ENCODE measurements at regions not wholly inside any gene's neighbourhood (a gene's known extent, or its start where the extent isn't known, plus 50 kb on each side); places are given as distances from the start of the nearest gene placed in this dataset.
A peak's percentile ranks its signal among the peaks of the same experiment; 100 is the strongest.

- no peaks in the 10 kb centered on the region for H3K27me3 ChIP-seq
- H3K4me3 ChIP-seq, result no peak overlapping the region
Observed at GRCh38 chr4:38205261-38205660, 245.1 kb downstream of the PTTG2 start.

GRCh38 chr4:38207110-38207457 is 246.9 kb downstream of the PTTG2 start:
- Histone ChIP-seq H3K4me1 (no peaks in the 10 kb centered on the region), H3K9me3 (no peaks in the 10 kb centered on the region), H3K36me3 (no peaks in the 10 kb centered on the region), H3K27me3 (no peaks in the 10 kb centered on the region), H3K27ac (no peak overlapping the region), H3K4me3 (no peak overlapping the region)
- intact Hi-C loops (cut with DNase I; ENCODE audit: low total_unique reads), result no loop called here
- DNase-seq (ENCODE audit: low spot score in 2 of 2), result no peak
- TF ChIP-seq, protein P1, sequence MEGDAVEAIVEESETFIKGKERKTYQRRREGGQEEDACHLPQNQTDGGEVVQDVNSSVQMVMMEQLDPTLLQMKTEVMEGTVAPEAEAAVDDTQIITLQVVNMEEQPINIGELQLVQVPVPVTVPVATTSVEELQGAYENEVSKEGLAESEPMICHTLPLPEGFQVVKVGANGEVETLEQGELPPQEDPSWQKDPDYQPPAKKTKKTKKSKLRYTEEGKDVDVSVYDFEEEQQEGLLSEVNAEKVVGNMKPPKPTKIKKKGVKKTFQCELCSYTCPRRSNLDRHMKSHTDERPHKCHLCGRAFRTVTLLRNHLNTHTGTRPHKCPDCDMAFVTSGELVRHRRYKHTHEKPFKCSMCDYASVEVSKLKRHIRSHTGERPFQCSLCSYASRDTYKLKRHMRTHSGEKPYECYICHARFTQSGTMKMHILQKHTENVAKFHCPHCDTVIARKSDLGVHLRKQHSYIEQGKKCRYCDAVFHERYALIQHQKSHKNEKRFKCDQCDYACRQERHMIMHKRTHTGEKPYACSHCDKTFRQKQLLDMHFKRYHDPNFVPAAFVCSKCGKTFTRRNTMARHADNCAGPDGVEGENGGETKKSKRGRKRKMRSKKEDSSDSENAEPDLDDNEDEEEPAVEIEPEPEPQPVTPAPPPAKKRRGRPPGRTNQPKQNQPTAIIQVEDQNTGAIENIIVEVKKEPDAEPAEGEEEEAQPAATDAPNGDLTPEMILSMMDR (IDR thresholded peaks at IDR 0.05), result no peak

More at GRCh38 chr4:38205261-38205660, 245.1 kb downstream of the PTTG2 start:
- H3K36me3 ChIP-seq, result no peaks in the 10 kb centered on the region
- no peak overlapping the region for H3K27ac ChIP-seq
- no peaks in the 10 kb centered on the region for H3K9me3 ChIP-seq
- intact Hi-C loops (cut with DNase I; ENCODE audit: low total_unique reads), result no loop called here
- TF ChIP-seq POLR2AphosphoS5 (IDR thresholded peaks at IDR 0.05) (no peak), POLR2A (IDR thresholded peaks at IDR 0.05) (no peak)
- TF ChIP-seq, protein P1 (IDR thresholded peaks at IDR 0.05), result no peak
- DNase-seq (ENCODE audit: low spot score in 2 of 2), result no peak
- H3K4me1 ChIP-seq, result no peaks in the 10 kb centered on the region

GRCh38 chr4:38209654-38210053 is 249.5 kb downstream of the PTTG2 start:
- Histone ChIP-seq H3K36me3 (no peaks in the 10 kb centered on the region), H3K27ac (no peak overlapping the region), H3K4me3 (no peak overlapping the region), H3K27me3 (no peaks in the 10 kb centered on the region), H3K9me3 (no peaks in the 10 kb centered on the region), H3K4me1 (no peaks in the 10 kb centered on the region)
- intact Hi-C loops (cut with DNase I; ENCODE audit: low total_unique reads), result no loop called here
- TF ChIP-seq POLR2AphosphoS5 (IDR thresholded peaks at IDR 0.05) (no peak), POLR2A (IDR thresholded peaks at IDR 0.05) (no peak)
- TF ChIP-seq, protein P1 (IDR thresholded peaks at IDR 0.05), result no peak
- DNase-seq (ENCODE audit: low spot score in 2 of 2), result no peak

GRCh38 chr4:38210396-38211114 is 250.4 kb downstream of the PTTG2 start:
- no peaks in the 10 kb centered on the region for H3K27me3 ChIP-seq
- H3K4me1 ChIP-seq, result no peaks in the 10 kb centered on the region
- H3K4me3 ChIP-seq, result no peak overlapping the region
- no peaks in the 10 kb centered on the region for H3K9me3 ChIP-seq
- no peak for DNase-seq (ENCODE audit: low spot score in 2 of 2)
- TF ChIP-seq POLR2A (IDR thresholded peaks at IDR 0.05) (no peak), POLR2AphosphoS5 (IDR thresholded peaks at IDR 0.05) (no peak)
- TF ChIP-seq, protein P1 (IDR thresholded peaks at IDR 0.05), result no peak
- no peaks in the 10 kb centered on the region for H3K36me3 ChIP-seq
- peak overlapping the region in 1 of 2 donors; percentile 49 for H3K27ac ChIP-seq
- intact Hi-C loops (cut with DNase I; ENCODE audit: low total_unique reads), result no loop called here

DNA sequence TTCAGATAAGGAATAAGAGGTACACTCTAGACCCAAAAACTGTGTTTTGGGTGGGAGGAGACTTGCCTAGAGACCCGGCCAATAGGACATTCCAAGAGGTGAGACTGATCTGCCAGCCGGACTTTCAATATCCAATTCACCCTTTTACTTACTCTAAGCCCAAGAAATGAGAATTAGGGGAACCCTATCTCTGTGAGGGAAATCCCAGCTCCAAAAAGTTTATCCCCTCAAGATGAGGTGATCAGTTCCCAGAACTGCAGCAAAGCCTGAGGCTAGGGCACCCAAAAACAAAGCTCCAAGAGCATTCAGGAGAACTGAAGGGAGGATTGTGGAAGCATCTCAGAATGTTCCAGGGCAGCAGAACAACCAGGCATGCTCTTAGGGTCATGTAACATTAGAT is 251.7 kb downstream of the PTTG2 start:
- Histone ChIP-seq H3K36me3 (no peaks in the 10 kb centered on the region), H3K9me3 (no peaks in the 10 kb centered on the region), H3K4me3 (no peak overlapping the region), H3K27ac (peak overlapping the region in 1 of 2 donors; percentile 21), H3K4me1 (no peaks in the 10 kb centered on the region), H3K27me3 (no peaks in the 10 kb centered on the region)
- DNase-seq (ENCODE audit: low spot score in 2 of 2), result no peak
- TF ChIP-seq POLR2A (IDR thresholded peaks at IDR 0.05), result no peak
- intact Hi-C loops (cut with DNase I; ENCODE audit: low total_unique reads), result no loop called here

All from breast epithelium (tissue), 4 donors.